T47D (cell line): ENCODE measurements at regions not wholly inside any gene's neighbourhood (a gene's known extent, or its start where the extent isn't known, plus 50 kb on each side); places are given as distances from the start of the nearest gene placed in this dataset.
"Not testable (repeated sequence)": the region's sequence is repeated elsewhere in the genome, so short reads cannot be mapped to it uniquely, and the experiment has no call there.

Experiments used
- DNase-seq, 2 experiments: peaks; one replicate each; pipeline versions ENCODE4 v3.0.0 to v3.0.0-alpha.2; 2011 to 2012; ENCODE audit warnings: low read depth in 1 of 2, low spot score in 1 of 2
- JUND ChIP-seq: IDR thresholded peaks from 2 replicates; pipeline ENCODE4 v1.6.1; 2012; ENCODE audit warnings: low read depth
- in situ Hi-C: cut with HindIII; loops from 2 replicates; pipeline ENCODE4 v1.10.0; 2016; ENCODE audit warnings: low sequenced_read_pairs, low pct_unique_long_range_greater_than_20kb

- no peak for TF ChIP-seq JUND
- in situ Hi-C loops = no loop called here
- no peak for DNase-seq
Measured at GRCh38 chr4:183012879-183013729, 86.0 kb upstream of the WWC2 start.

- in situ Hi-C loops = no loop called here
- no peak for TF ChIP-seq JUND
- no peak for DNase-seq
Measured at GRCh38 chr4:183011213-183011907, 87.7 kb upstream of the WWC2 start.

GRCh38 chr4:183008492-183008891 lies 90.6 kb upstream of the WWC2 start:
- DNase-seq = no peak
- in situ Hi-C loops = no loop called here
- no peak for TF ChIP-seq JUND

GRCh38 chr4:183004370-183004769 lies 87.2 kb upstream of the DCTD start:
- in situ Hi-C loops, DNase-seq: not testable (repeated sequence)

- in situ Hi-C loops = no loop called here
- TF ChIP-seq JUND = no peak
- no peak for DNase-seq
Measured at GRCh38 chr4:182994171-182994570, 77.0 kb upstream of the DCTD start.

GRCh38 chr4:182978152-182978827 lies 61.1 kb upstream of the DCTD start:
- no peak for DNase-seq
- in situ Hi-C loops = no loop called here
- no peak for TF ChIP-seq JUND

- no peak for TF ChIP-seq JUND
- no peak for DNase-seq
- in situ Hi-C loops = no loop called here
Measured at GRCh38 chr4:182975806-182976205, 58.6 kb upstream of the DCTD start.

- in situ Hi-C loops = no loop called here
- no peak for DNase-seq
- TF ChIP-seq JUND = no peak
Measured at GRCh38 chr4:182973941-182974340, 56.8 kb upstream of the DCTD start.

- TF ChIP-seq JUND = no peak
- DNase-seq = no peak
- in situ Hi-C loops = no loop called here
Measured at GRCh38 chr4:182973511-182973911, 56.3 kb upstream of the DCTD start.

GRCh38 chr4:182971702-182972101 lies 54.5 kb upstream of the DCTD start:
- in situ Hi-C loops = no loop called here

GRCh38 chr4:182969651-182970279 lies 52.6 kb upstream of the DCTD start:
- TF ChIP-seq JUND = no peak
- DNase-seq = peak in 1 of 2 experiments; percentile 4
- in situ Hi-C loops = no loop called here

More at GRCh38 chr4:182971702-182972101, 54.5 kb upstream of the DCTD start:
- DNase-seq = no peak
- no peak for TF ChIP-seq JUND

- DNase-seq = no peak
- in situ Hi-C loops = no loop called here
- TF ChIP-seq JUND = no peak
Measured at GRCh38 chr4:182968917-182969650, 51.9 kb upstream of the DCTD start.
